SK-N-SH (cell line): ENCODE measurements at regions not wholly inside any gene's neighbourhood (a gene's known extent, or its start where the extent isn't known, plus 50 kb on each side); places are given as distances from the start of the nearest gene placed in this dataset.

Experiments
- CTCF ChIP-seq: fragments of 200-600 bp; sonication (generic); IDR thresholded peaks from 2 replicates; pipeline ENCODE4 v1.6.1; 2017; ENCODE audit warnings: antibody characterized with exemption, mild to moderate bottlenecking, moderate library complexity
- EP300 ChIP-seq, 2 experiments: IDR thresholded peaks; 2 replicates each; pipeline versions ENCODE4 v1.4.0 to v1.6.1; 2012; ENCODE audit warnings: borderline replicate concordance in 1 of 2, low read depth in 1 of 2, low read length in 1 of 2
- RCOR1 ChIP-seq: fragments of 150-350 bp; IDR thresholded peaks from 2 replicates; pipeline ENCODE4 v1.6.1; 2017; ENCODE audit warnings: antibody characterized with exemption, low read length
- RFX5 ChIP-seq: IDR thresholded peaks from 2 replicates; pipeline ENCODE4 v1.6.1; 2012; ENCODE audit warnings: mild to moderate bottlenecking, improper control_type of control experiment, low read length
- SMC3 ChIP-seq: IDR thresholded peaks from 2 replicates; pipeline ENCODE4 v1.6.1; 2012; ENCODE audit warnings: low read depth, low read length, improper control_type of control experiment
- TCF12 ChIP-seq: IDR thresholded peaks from 2 replicates; pipeline ENCODE4 v1.4.0; 2012
- USF1 ChIP-seq: IDR thresholded peaks from 2 replicates; pipeline ENCODE4 v1.4.0; 2012; ENCODE audit warnings: low read depth, borderline replicate concordance
- USF2 ChIP-seq: fragments of 150-350 bp; IDR thresholded peaks from 2 replicates; pipeline ENCODE4 v1.6.1; 2017; ENCODE audit warnings: antibody characterized with exemption, low read length, low read depth, borderline replicate concordance
- YY1 ChIP-seq: IDR thresholded peaks from 2 replicates; pipeline ENCODE4 v1.4.0; 2012; ENCODE audit warnings: low read depth, mild to moderate bottlenecking

- TF ChIP-seq USF1 (no peak), CTCF (no peak), YY1 (no peak), EP300 (IDR thresholded peaks at IDR 0.05; ENCODE audit: borderline replicate concordance in 1 of 2, low read depth in 1 of 2, low read length in 1 of 2) (no peak), TCF12 (no peak), RCOR1 (no peak), USF2 (no peak), RFX5 (no peak), SMC3 (no peak)
These were observed 691.1 kb downstream of the FLRT2 start for GRCh38 chr14:86221000-86221399.
